ENCODE measurements at regions not wholly inside any gene's neighbourhood (a gene's known extent, or its start where the extent isn't known, plus 50 kb on each side); places are given as distances from the start of the nearest gene placed in this dataset.

- TF ChIP-seq CTCF (IDR thresholded peaks at IDR 0.05) (no peak), POLR2A (IDR thresholded peaks at IDR 0.05) (no peak)
Observed at GRCh38 chr3:13256845-13257244, 163.3 kb downstream of the NUP210 start.

Measured in uterus (tissue), 2 donors.